HCT116 (cell line): ENCODE measurements at regions not wholly inside any gene's neighbourhood (a gene's known extent, or its start where the extent isn't known, plus 50 kb on each side); places are given as distances from the start of the nearest gene placed in this dataset.

Experiments
- ATAC-seq: fragments of 200-7000 bp; cut with Tn5 transposase; 2 replicates; pipeline ENCODE4 v1.9.1; 2020; ENCODE audit warnings: mild to moderate bottlenecking, moderate library complexity
- BruUV-seq: library from RNA; stranded (reverse); fragments of 400-500 nt; replicated peaks from 2 replicates; lab custom pipeline; 2021; lab: Mats Ljungman, UMichigan
- CTCF ChIA-PET: fragments of 300-600 bp; sonication (Branson Sonifier 250); formaldehyde crosslinking; loops from one replicate; lab custom pipeline; 2021; ENCODE audit warnings: antibody characterized with exemption; lab: Charles Lee
- POLR2A ChIA-PET: fragments of 300-600, 350-600 bp; sonication (Branson Sonifier 250); formaldehyde crosslinking; loops from one replicate; lab custom pipeline; 2021; ENCODE audit warnings: antibody characterized with exemption; lab: Charles Lee
- RAD21 ChIA-PET, 2 experiments: fragments of 300-600 bp; sonication (Branson Sonifier 250); formaldehyde crosslinking; loops; one replicate each; lab custom pipeline; 2023; ENCODE audit warnings: low total read pairs in 2 of 2; ENCODE audit not compliant: uncharacterized antibody in 2 of 2, unreplicated experiment in 2 of 2, low non-redundant PET in 1 of 2; lab: Charles Lee
- DNase-seq: peaks from one replicate; pipeline ENCODE4 v3.0.0-alpha.2; 2010; ENCODE audit warnings: low read depth, low spot score
- H2AFZ ChIP-seq: fragments of 200-600 bp; shearing (Covaris generic), sonication (generic); 2 replicates; pipeline ENCODE4 v1.6.1; 2017; ENCODE audit warnings: low read depth, mixed run types, mixed read lengths, antibody characterized with exemption, low read length; ENCODE audit not compliant: poor library complexity, severe bottlenecking
- H3K27ac ChIP-seq: 2 replicates; pipeline ENCODE4 v1.5.1; 2012; ENCODE audit warnings: low read depth, low read length
- H3K27me3 ChIP-seq: fragments of 200-600 bp; sonication (generic); 2 replicates; pipeline ENCODE4 v1.6.1; 2016; ENCODE audit warnings: mixed run types, low read length, mixed read lengths; ENCODE audit not compliant: insufficient read depth
- H3K36me3 ChIP-seq, 2 experiments: fragments of 200-500 bp in 1 of 2; fragments of 200-600 bp in 1 of 2; sonication (Bioruptor generic) in 1 of 2; sonication (generic) in 1 of 2; 2 replicates each; pipeline versions ENCODE4 v1.5.1 to v1.6.1; 2014 to 2016; ENCODE audit warnings: low read length in 2 of 2, inconsistent platforms in 1 of 2, mixed read lengths in 1 of 2, mixed run types in 1 of 2; ENCODE audit not compliant: insufficient read depth in 2 of 2, control insufficient read depth in 1 of 2
- H3K4me1 ChIP-seq, 2 experiments: fragments of 200-600 bp in 1 of 2; sonication (generic) in 1 of 2; 2 replicates each; pipeline versions ENCODE4 v1.5.1 to v1.6.1; 2012 to 2017; ENCODE audit warnings: low read length in 2 of 2, inconsistent platforms in 1 of 2, mild to moderate bottlenecking in 1 of 2, mixed read lengths in 1 of 2, mixed run types in 1 of 2, moderate library complexity in 1 of 2; ENCODE audit not compliant: insufficient read depth in 2 of 2, control insufficient read depth in 1 of 2
- H3K4me2 ChIP-seq: fragments of 200-600 bp; sonication (generic); 2 replicates; pipeline ENCODE4 v1.6.1; 2017; ENCODE audit warnings: mixed run types, low read length, mixed read lengths
- H3K4me3 ChIP-seq, 2 experiments: fragments of 200-600 bp in 1 of 2; sonication (generic) in 1 of 2; replicated peaks in 1 of 2; 2 replicates each; pipeline ENCODE4 v1.5.1; 2011 to 2016; ENCODE audit warnings: low read length in 2 of 2, control low read depth in 1 of 2, low read depth in 1 of 2, mild to moderate bottlenecking in 1 of 2, mixed read lengths in 1 of 2, mixed run types in 1 of 2
- H3K79me2 ChIP-seq: fragments of 200-600 bp; sonication (generic); 2 replicates; pipeline ENCODE4 v1.6.1; 2017; ENCODE audit warnings: mild to moderate bottlenecking, mixed run types, low read length, moderate library complexity, mixed read lengths; ENCODE audit not compliant: insufficient read depth
- H3K9ac ChIP-seq: fragments of 200-600 bp; sonication (generic); 2 replicates; pipeline ENCODE4 v1.6.1; 2016; ENCODE audit warnings: low read length, mixed read lengths
- H3K9me2 ChIP-seq: fragments of 200-600 bp; sonication (generic), shearing (Covaris generic); 2 replicates; pipeline ENCODE4 v1.6.1; 2017; ENCODE audit warnings: mixed run types, mild to moderate bottlenecking, moderate library complexity; ENCODE audit not compliant: insufficient read depth
- H3K9me3 ChIP-seq, 2 experiments: fragments of 200-500 bp in 1 of 2; fragments of 200-600 bp in 1 of 2; sonication (Bioruptor generic) in 1 of 2; sonication (generic) in 1 of 2; 2 replicates each; pipeline ENCODE4 v1.6.1; 2014 to 2017; ENCODE audit warnings: low read length in 2 of 2, mixed read lengths in 2 of 2, inconsistent platforms in 1 of 2, low read depth in 1 of 2, mild to moderate bottlenecking in 1 of 2, mixed run types in 1 of 2, moderate library complexity in 1 of 2; ENCODE audit not compliant: control insufficient read depth in 1 of 2, insufficient read depth in 1 of 2
- H4K20me1 ChIP-seq: fragments of 200-600 bp; sonication (generic), shearing (Covaris generic); 2 replicates; pipeline ENCODE4 v1.6.1; 2017; ENCODE audit warnings: mixed run types, mild to moderate bottlenecking, moderate library complexity; ENCODE audit not compliant: insufficient read depth
- JUND ChIP-seq: IDR thresholded peaks from 2 replicates; pipeline ENCODE4 v1.6.1; 2012
- POLR2AphosphoS5 ChIP-seq: IDR thresholded peaks from 2 replicates; pipeline ENCODE4 v1.6.1; 2011; ENCODE audit warnings: mild to moderate bottlenecking, low read depth, low read length, moderate library complexity
- SIN3A ChIP-seq: IDR thresholded peaks from 2 replicates; pipeline ENCODE4 v1.6.1; 2012; ENCODE audit warnings: low read depth
- SP1 ChIP-seq: IDR thresholded peaks from 2 replicates; pipeline ENCODE4 v1.6.1; 2012; ENCODE audit warnings: low read depth
- TCF7L2 ChIP-seq: IDR thresholded peaks from 2 replicates; pipeline ENCODE4 v1.7.0; 2011; ENCODE audit warnings: borderline replicate concordance, inconsistent platforms; ENCODE audit not compliant: insufficient read depth, insufficient read length; ENCODE audit errors: extremely low read depth
- intact Hi-C: fragments of 100-400 bp; cut with micrococcal nuclease; formaldehyde crosslinking; loops from 2 replicates; pipeline ENCODE4 v1.10.0; 2022
- TF ChIP-seq, protein P1 (sequence below): IDR thresholded peaks from 2 replicates; pipeline ENCODE4 v1.6.1; 2011; ENCODE audit warnings: mild to moderate bottlenecking, low read length, moderate library complexity; ENCODE audit not compliant: insufficient replicate concordance; ENCODE audit errors: extremely low read depth

DNA sequence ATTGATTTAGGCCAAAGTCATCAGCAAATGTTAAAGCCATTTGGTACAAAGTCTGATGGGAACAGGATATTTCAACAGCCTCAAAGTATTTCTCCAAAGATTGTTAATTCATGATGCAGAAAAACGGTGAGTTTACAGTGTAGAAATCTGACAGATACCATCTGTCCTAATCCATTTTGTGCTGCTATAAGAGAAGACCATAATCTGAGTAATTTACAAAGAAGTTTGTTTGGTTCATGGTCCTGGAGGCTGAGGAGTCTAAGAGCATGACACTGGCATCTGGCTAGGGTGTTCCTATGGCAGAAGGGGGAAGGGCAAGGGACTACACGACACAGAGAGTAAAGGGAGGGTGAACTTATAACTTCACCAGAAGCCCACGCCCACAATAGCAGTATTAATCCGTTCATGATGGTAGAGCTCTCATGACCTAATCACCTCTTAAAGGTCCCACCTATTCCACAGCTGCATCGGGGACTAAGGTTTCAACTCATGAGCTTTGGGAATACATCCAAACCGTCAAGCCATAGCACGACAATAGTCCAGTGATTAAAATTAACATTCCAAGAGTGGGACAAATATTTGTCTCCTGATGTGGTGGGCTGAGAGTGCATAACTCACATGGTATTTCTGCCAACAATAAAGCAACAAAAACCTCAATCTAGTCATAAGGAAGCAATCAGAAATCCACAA, 298.6 kb upstream of the AKR1E2 start:
- Histone ChIP-seq H2AFZ (peak overlapping the region; percentile 35), H3K36me3 (no peaks in the 10 kb centered on the region), H3K4me2 (no peak overlapping the region), H3K9ac (no peak overlapping the region), H3K9me3 (no peaks in the 10 kb centered on the region), H3K79me2 (no peaks in the 10 kb centered on the region), H3K9me2 (no peaks in the 10 kb centered on the region), H3K4me3 (no peak overlapping the region), H3K27ac (no peak overlapping the region), H3K27me3 (no peaks in the 10 kb centered on the region), H4K20me1 (no peaks in the 10 kb centered on the region), H3K4me1 (peaks cover 0 to 7% of the 10 kb centered on the region in 2 experiments; a peak in 1 of 4 replicates)
- no peak for TF ChIP-seq SP1
- peak; percentile 17; the same call in 1 of the 2 replicates for ATAC-seq
- intact Hi-C loops = no loop called here
- ChIA-PET CTCF (no interaction called here), POLR2A (no interaction called here), RAD21 (no interaction called here)
- no TSS peak for BruUV-seq
- DNase-seq = no peak

DNA sequence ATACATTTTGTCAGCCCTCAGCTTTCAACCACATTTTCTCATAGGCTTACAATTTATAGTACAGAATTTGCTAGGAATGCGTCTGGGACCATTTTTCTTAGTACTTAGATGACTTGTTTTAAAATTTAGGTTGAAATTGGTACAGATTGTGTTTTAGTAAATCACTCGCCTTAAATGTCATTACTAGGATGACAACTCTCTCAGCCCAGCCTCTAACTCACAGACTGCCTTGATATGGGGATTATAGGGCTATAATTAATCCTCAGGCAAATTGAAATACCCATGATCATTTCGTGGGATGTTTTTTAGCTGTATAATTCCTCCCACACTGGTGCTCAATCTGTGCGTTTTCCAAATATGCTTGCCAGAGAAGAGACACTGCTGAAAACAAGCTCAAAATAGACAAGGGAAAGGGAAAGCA, 299.7 kb upstream of the AKR1E2 start:
- TF ChIP-seq JUND = no peak
- no peak for TF ChIP-seq POLR2AphosphoS5
- no peak for TF ChIP-seq TCF7L2
- TF ChIP-seq, protein P1, sequence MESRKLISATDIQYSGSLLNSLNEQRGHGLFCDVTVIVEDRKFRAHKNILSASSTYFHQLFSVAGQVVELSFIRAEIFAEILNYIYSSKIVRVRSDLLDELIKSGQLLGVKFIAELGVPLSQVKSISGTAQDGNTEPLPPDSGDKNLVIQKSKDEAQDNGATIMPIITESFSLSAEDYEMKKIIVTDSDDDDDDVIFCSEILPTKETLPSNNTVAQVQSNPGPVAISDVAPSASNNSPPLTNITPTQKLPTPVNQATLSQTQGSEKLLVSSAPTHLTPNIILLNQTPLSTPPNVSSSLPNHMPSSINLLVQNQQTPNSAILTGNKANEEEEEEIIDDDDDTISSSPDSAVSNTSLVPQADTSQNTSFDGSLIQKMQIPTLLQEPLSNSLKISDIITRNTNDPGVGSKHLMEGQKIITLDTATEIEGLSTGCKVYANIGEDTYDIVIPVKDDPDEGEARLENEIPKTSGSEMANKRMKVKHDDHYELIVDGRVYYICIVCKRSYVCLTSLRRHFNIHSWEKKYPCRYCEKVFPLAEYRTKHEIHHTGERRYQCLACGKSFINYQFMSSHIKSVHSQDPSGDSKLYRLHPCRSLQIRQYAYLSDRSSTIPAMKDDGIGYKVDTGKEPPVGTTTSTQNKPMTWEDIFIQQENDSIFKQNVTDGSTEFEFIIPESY = no peak
- no peak for TF ChIP-seq SIN3A
- no TSS peak for BruUV-seq
- no peak for ATAC-seq
- no peak overlapping the region for H3K4me3 ChIP-seq
- H3K9me2 ChIP-seq = no peaks in the 10 kb centered on the region
- H3K4me2 ChIP-seq = no peak overlapping the region
- peaks cover 0 to 7% of the 10 kb centered on the region in 2 experiments; a peak in 1 of 4 replicates for H3K4me1 ChIP-seq
- no peak overlapping the region for H3K9ac ChIP-seq
- no peak for DNase-seq
- intact Hi-C loops = no loop called here
- H3K27me3 ChIP-seq = no peaks in the 10 kb centered on the region
- H4K20me1 ChIP-seq = no peaks in the 10 kb centered on the region
- H3K79me2 ChIP-seq = no peaks in the 10 kb centered on the region
- H2AFZ ChIP-seq = no peak overlapping the region
- no peaks in the 10 kb centered on the region for H3K9me3 ChIP-seq
- H3K36me3 ChIP-seq = no peaks in the 10 kb centered on the region
- POLR2A ChIA-PET = no interaction called here
- H3K27ac ChIP-seq = no peak overlapping the region
- RAD21 ChIA-PET = no interaction called here
- CTCF ChIA-PET = interaction anchor here (1.3 kb wide), 1 partner anchor 13 kb away, joined by 3 read pairs; no protein-coding TSS in a partner anchor
